ENCODE measurements at regions not wholly inside any gene's neighbourhood (a gene's known extent, or its start where the extent isn't known, plus 50 kb on each side); places are given as distances from the start of the nearest gene placed in this dataset.

DNA sequence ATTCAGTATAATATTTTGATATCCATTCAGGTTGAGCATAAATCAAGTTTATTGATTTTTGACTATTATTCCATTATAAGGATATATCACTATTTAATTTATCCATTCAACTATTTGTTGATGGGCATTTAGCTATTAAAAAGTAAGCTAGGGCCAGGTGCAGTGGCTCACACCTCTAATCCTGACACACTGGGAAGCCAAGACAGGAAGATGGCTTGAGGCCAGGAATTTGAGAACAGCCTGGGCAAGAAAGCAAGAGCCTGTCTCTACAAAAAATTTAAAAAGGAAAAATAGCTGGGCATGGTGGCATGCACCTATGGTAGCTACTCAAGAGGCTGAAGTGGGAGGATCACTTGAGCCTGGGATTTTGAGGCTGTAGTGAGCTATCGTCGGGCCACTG is 183.5 kb downstream of the HNMT start:
- WGBS (ENCODE audit: extremely low coverage, insufficient read length, low lambda C conversion rate) = no CpG with 5 or more reads among the region's 2 CpGs
- H3K23me2 ChIP-seq (ENCODE audit: insufficient read length, low read depth, low read length, poor library complexity, severe bottlenecking) = no peaks in the 10 kb centered on the region
- no peaks in the 10 kb centered on the region for H3K79me2 ChIP-seq (ENCODE audit: insufficient read depth, low read length)
- H3K18ac ChIP-seq (ENCODE audit: insufficient read length, low read depth, low read length) = no peak overlapping the region
- H2BK20ac ChIP-seq (ENCODE audit: low read depth, low read length, poor library complexity, severe bottlenecking) = no peak overlapping the region
- no peak overlapping the region for H4K8ac ChIP-seq (replicated peaks; ENCODE audit: insufficient read length, low read depth, low read length)
- no peak overlapping the region for H3K56ac ChIP-seq (ENCODE audit: insufficient read length, low read depth, low read length)
- H4K20me1 ChIP-seq (ENCODE audit: control insufficient read depth, insufficient read depth, insufficient read length) = no peaks in the 10 kb centered on the region
- no peak overlapping the region for H3K4ac ChIP-seq (ENCODE audit: low read depth, low read length)
- H4K91ac ChIP-seq (ENCODE audit: insufficient read length, low read depth, low read length) = no peak overlapping the region
- no peaks in the 10 kb centered on the region for H3K9me3 ChIP-seq (ENCODE audit: control insufficient read depth, low read depth, low read length)
- no peak for DNase-seq
- no peaks in the 10 kb centered on the region for H3K9me3 Mint-ChIP-seq
- no peak overlapping the region for H2BK120ac ChIP-seq (ENCODE audit: low read depth, low read length, poor library complexity, severe bottlenecking)
- H2AK5ac ChIP-seq (ENCODE audit: insufficient read length, low read length) = no peak overlapping the region
- H3K27ac ChIP-seq (ENCODE audit: insufficient read length, low read depth, low read length) = no peak overlapping the region
- H4K5ac ChIP-seq (ENCODE audit: insufficient read length, low read depth, low read length) = no peak overlapping the region
- no peak overlapping the region for H2BK15ac ChIP-seq (ENCODE audit: low read depth, low read length)
- no peaks in the 10 kb centered on the region for H3K36me3 Mint-ChIP-seq (ENCODE audit: insufficient read depth in 1 of 3, low read depth in 3 of 3)
- H3K23ac ChIP-seq (ENCODE audit: insufficient read length, low read depth, low read length) = no peak overlapping the region
- no peak overlapping the region for H3K27ac Mint-ChIP-seq
- no peak overlapping the region for H3K4me2 ChIP-seq (ENCODE audit: insufficient read depth, insufficient read length, low read length)
- H2BK12ac ChIP-seq (ENCODE audit: insufficient read length, low read depth, low read length) = no peak overlapping the region
- no peak overlapping the region for H3K4me3 Mint-ChIP-seq
- no peaks in the 10 kb centered on the region for H3K4me1 Mint-ChIP-seq
- H3K9ac ChIP-seq (ENCODE audit: extremely low read depth, insufficient read length, low read length) = no peak overlapping the region
- no peak overlapping the region for H2BK5ac ChIP-seq (ENCODE audit: insufficient read length, low read length)
- no peak overlapping the region for H3T11ph ChIP-seq (ENCODE audit: low read length)
- no peak overlapping the region for H2AFZ ChIP-seq (ENCODE audit: low read length)
- no peaks in the 10 kb centered on the region for H3K27me3 Mint-ChIP-seq (ENCODE audit: low read depth)
- no peaks in the 10 kb centered on the region for H3K4me1 ChIP-seq (ENCODE audit: insufficient read depth, low read length)
- no peaks in the 10 kb centered on the region for H3K27me3 ChIP-seq (ENCODE audit: insufficient read depth, low read length)
- no peak overlapping the region for H3K14ac ChIP-seq (ENCODE audit: insufficient read depth, low read length)
- TF ChIP-seq, protein P1, sequence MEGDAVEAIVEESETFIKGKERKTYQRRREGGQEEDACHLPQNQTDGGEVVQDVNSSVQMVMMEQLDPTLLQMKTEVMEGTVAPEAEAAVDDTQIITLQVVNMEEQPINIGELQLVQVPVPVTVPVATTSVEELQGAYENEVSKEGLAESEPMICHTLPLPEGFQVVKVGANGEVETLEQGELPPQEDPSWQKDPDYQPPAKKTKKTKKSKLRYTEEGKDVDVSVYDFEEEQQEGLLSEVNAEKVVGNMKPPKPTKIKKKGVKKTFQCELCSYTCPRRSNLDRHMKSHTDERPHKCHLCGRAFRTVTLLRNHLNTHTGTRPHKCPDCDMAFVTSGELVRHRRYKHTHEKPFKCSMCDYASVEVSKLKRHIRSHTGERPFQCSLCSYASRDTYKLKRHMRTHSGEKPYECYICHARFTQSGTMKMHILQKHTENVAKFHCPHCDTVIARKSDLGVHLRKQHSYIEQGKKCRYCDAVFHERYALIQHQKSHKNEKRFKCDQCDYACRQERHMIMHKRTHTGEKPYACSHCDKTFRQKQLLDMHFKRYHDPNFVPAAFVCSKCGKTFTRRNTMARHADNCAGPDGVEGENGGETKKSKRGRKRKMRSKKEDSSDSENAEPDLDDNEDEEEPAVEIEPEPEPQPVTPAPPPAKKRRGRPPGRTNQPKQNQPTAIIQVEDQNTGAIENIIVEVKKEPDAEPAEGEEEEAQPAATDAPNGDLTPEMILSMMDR (conservative IDR thresholded peaks at IDR 0.05) = no peak
- H3K79me1 ChIP-seq (ENCODE audit: insufficient read depth, low read depth, low read length, poor library complexity, severe bottlenecking) = no peaks in the 10 kb centered on the region

Measured in H9 (cell line).